ENCODE measurements at regions not wholly inside any gene's neighbourhood (a gene's known extent, or its start where the extent isn't known, plus 50 kb on each side); places are given as distances from the start of the nearest gene placed in this dataset.

- 51% methylated on average over 6 of the region's 6 CpGs for WGBS
- H3K4me3 ChIP-seq (ENCODE audit: low read depth in 1 of 3, low read length in 3 of 3), result no peak overlapping the region
- H3K9me3 ChIP-seq (ENCODE audit: control insufficient read depth in 4 of 4, low read length in 3 of 4), result no peaks in the 10 kb centered on the region
- no peak for TF ChIP-seq GABPA (IDR thresholded peaks at IDR 0.05 in 1 of 2, conservative IDR thresholded peaks at IDR 0.05 in 1 of 2)
- no peak for TF ChIP-seq FOXA1 (IDR thresholded peaks at IDR 0.05)
- no peak for TF ChIP-seq FOXA2 (IDR thresholded peaks at IDR 0.05)
- no peak for TF ChIP-seq MAX (IDR thresholded peaks at IDR 0.05)
- TF ChIP-seq, protein P1, sequence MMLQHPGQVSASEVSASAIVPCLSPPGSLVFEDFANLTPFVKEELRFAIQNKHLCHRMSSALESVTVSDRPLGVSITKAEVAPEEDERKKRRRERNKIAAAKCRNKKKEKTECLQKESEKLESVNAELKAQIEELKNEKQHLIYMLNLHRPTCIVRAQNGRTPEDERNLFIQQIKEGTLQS (IDR thresholded peaks at IDR 0.05), result no peak
- no peak for TF ChIP-seq YY1 (IDR thresholded peaks at IDR 0.05)
- TF ChIP-seq NR2F2 (IDR thresholded peaks at IDR 0.05), result no peak
- H3K36me3 ChIP-seq (ENCODE audit: control insufficient read depth in 4 of 4, insufficient read depth in 3 of 4, low read depth in 1 of 4, low read length in 3 of 4), result no peaks in the 10 kb centered on the region
- no peak for DNase-seq (ENCODE audit: low spot score)
- no peaks in the 10 kb centered on the region for H3K4me1 ChIP-seq (ENCODE audit: control insufficient read depth in 4 of 4, insufficient read depth in 4 of 4, low read length in 3 of 4)
- no peak overlapping the region for H3K27ac ChIP-seq (ENCODE audit: low read depth in 1 of 2, low read length in 2 of 2)
- no peak overlapping the region for H3K9ac ChIP-seq (ENCODE audit: low read depth in 1 of 2, low read length in 2 of 2)
- no peaks in the 10 kb centered on the region for H3K27me3 ChIP-seq (ENCODE audit: control insufficient read depth in 4 of 4, insufficient read depth in 4 of 4, low read length in 3 of 4)
Measured at GRCh38 chrX:4094926-4095325, 381.5 kb upstream of the PRKX start.

GRCh38 chrX:4091046-4091760 is 377.8 kb upstream of the PRKX start:
- TF ChIP-seq, protein P2, sequence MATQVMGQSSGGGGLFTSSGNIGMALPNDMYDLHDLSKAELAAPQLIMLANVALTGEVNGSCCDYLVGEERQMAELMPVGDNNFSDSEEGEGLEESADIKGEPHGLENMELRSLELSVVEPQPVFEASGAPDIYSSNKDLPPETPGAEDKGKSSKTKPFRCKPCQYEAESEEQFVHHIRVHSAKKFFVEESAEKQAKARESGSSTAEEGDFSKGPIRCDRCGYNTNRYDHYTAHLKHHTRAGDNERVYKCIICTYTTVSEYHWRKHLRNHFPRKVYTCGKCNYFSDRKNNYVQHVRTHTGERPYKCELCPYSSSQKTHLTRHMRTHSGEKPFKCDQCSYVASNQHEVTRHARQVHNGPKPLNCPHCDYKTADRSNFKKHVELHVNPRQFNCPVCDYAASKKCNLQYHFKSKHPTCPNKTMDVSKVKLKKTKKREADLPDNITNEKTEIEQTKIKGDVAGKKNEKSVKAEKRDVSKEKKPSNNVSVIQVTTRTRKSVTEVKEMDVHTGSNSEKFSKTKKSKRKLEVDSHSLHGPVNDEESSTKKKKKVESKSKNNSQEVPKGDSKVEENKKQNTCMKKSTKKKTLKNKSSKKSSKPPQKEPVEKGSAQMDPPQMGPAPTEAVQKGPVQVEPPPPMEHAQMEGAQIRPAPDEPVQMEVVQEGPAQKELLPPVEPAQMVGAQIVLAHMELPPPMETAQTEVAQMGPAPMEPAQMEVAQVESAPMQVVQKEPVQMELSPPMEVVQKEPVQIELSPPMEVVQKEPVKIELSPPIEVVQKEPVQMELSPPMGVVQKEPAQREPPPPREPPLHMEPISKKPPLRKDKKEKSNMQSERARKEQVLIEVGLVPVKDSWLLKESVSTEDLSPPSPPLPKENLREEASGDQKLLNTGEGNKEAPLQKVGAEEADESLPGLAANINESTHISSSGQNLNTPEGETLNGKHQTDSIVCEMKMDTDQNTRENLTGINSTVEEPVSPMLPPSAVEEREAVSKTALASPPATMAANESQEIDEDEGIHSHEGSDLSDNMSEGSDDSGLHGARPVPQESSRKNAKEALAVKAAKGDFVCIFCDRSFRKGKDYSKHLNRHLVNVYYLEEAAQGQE (IDR thresholded peaks at IDR 0.05), result no peak
- TF ChIP-seq TAF1 (conservative IDR thresholded peaks at IDR 0.05) (no peak), RAD21 (IDR thresholded peaks at IDR 0.05) (no peak), FOXA2 (IDR thresholded peaks at IDR 0.05) (no peak), GABPA (IDR thresholded peaks at IDR 0.05 in 1 of 2, conservative IDR thresholded peaks at IDR 0.05 in 1 of 2) (no peak), MAX (IDR thresholded peaks at IDR 0.05) (no peak), FOXA1 (IDR thresholded peaks at IDR 0.05) (no peak), HNF4G (IDR thresholded peaks at IDR 0.05) (no peak), EGR1 (IDR thresholded peaks at IDR 0.05; ENCODE audit: low read depth in 2 of 2) (no peak), ZBTB33 (IDR thresholded peaks at IDR 0.05) (no peak), RXRA (IDR thresholded peaks at IDR 0.05) (no peak), SP1 (IDR thresholded peaks at IDR 0.05) (no peak), HNF4A (conservative IDR thresholded peaks at IDR 0.05) (no peak), YY1 (IDR thresholded peaks at IDR 0.05) (no peak), JUND (IDR thresholded peaks at IDR 0.05) (no peak), NR2F2 (IDR thresholded peaks at IDR 0.05) (no peak)
- TF ChIP-seq, protein P1 (IDR thresholded peaks at IDR 0.05), result no peak
- TF ChIP-seq, protein P3, sequence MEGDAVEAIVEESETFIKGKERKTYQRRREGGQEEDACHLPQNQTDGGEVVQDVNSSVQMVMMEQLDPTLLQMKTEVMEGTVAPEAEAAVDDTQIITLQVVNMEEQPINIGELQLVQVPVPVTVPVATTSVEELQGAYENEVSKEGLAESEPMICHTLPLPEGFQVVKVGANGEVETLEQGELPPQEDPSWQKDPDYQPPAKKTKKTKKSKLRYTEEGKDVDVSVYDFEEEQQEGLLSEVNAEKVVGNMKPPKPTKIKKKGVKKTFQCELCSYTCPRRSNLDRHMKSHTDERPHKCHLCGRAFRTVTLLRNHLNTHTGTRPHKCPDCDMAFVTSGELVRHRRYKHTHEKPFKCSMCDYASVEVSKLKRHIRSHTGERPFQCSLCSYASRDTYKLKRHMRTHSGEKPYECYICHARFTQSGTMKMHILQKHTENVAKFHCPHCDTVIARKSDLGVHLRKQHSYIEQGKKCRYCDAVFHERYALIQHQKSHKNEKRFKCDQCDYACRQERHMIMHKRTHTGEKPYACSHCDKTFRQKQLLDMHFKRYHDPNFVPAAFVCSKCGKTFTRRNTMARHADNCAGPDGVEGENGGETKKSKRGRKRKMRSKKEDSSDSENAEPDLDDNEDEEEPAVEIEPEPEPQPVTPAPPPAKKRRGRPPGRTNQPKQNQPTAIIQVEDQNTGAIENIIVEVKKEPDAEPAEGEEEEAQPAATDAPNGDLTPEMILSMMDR (IDR thresholded peaks at IDR 0.05; ENCODE audit: low read depth, low read length, missing input control), result no peak

More at GRCh38 chrX:4091046-4091760, 377.8 kb upstream of the PRKX start:
- H3K9ac ChIP-seq (ENCODE audit: low read depth in 1 of 2, low read length in 2 of 2), result no peak overlapping the region
- no peaks in the 10 kb centered on the region for H3K4me1 ChIP-seq (ENCODE audit: control insufficient read depth in 4 of 4, insufficient read depth in 4 of 4, low read length in 3 of 4)
- 58% methylated on average over 6 of the region's 6 CpGs for WGBS
- no peaks in the 10 kb centered on the region for H3K27me3 ChIP-seq (ENCODE audit: control insufficient read depth in 4 of 4, insufficient read depth in 4 of 4, low read length in 3 of 4)
- H3K36me3 ChIP-seq (ENCODE audit: control insufficient read depth in 4 of 4, insufficient read depth in 3 of 4, low read depth in 1 of 4, low read length in 3 of 4), result no peaks in the 10 kb centered on the region
- no peak for DNase-seq (ENCODE audit: low spot score)
- no peak overlapping the region for H3K27ac ChIP-seq (ENCODE audit: low read depth in 1 of 2, low read length in 2 of 2)
- no peak overlapping the region for H3K4me3 ChIP-seq (ENCODE audit: low read depth in 1 of 3, low read length in 3 of 3)
- H3K9me3 ChIP-seq (ENCODE audit: control insufficient read depth in 4 of 4, low read length in 3 of 4), result no peaks in the 10 kb centered on the region

All from liver (tissue), 8 donors.